PC-3 (cell line): ENCODE measurements at regions not wholly inside any gene's neighbourhood (a gene's known extent, or its start where the extent isn't known, plus 50 kb on each side); places are given as distances from the start of the nearest gene placed in this dataset.

Experiments
- CTCF ChIP-seq: fragments of 300-600 bp; sonication (generic); conservative IDR thresholded peaks from 2 replicates; pipeline ENCODE4 v1.5.1; 2017; ENCODE audit warnings: antibody characterized with exemption, low read depth, mild to moderate bottlenecking, low read length
- EZH2 ChIP-seq: fragments of 300-600 bp; sonication (generic); IDR thresholded peaks from one replicate; pipeline ENCODE4 v1.6.1; 2017; ENCODE audit warnings: antibody characterized with exemption, mild to moderate bottlenecking, low read length; ENCODE audit not compliant: unreplicated experiment

GRCh38 chr3:11706604-11707003 lies 62.9 kb upstream of the VGLL4 start:
- TF ChIP-seq EZH2 = no peak
- no peak for TF ChIP-seq CTCF
